NCI-H1417 (cell line): ENCODE measurements at regions not wholly inside any gene's neighbourhood (a gene's known extent, or its start where the extent isn't known, plus 50 kb on each side); places are given as distances from the start of the nearest gene placed in this dataset.
"Not testable (repeated sequence)": the region's sequence is repeated elsewhere in the genome, so short reads cannot be mapped to it uniquely, and the experiment has no call there.

Experiments used
- DNase-seq, 3 experiments: peaks; one replicate each; lab custom pipeline; 2025; lab: John Stamatoyannopoulos, UW

- no peak for DNase-seq
These were observed 543.2 kb upstream of the API5 start for GRCh38 chr11:42768576-42768975.

GRCh38 chr11:42770444-42771065 lies 541.2 kb upstream of the API5 start:
- peak in 2 of 3 experiments; percentile 37 to 45 for DNase-seq

- no peak for DNase-seq
These were observed 538.9 kb upstream of the API5 start for GRCh38 chr11:42772886-42773285.

GRCh38 chr11:42773729-42774128 lies 538.1 kb upstream of the API5 start:
- no peak for DNase-seq

- no peak for DNase-seq
These were observed 537.2 kb upstream of the API5 start for GRCh38 chr11:42774567-42774966.

- no peak for DNase-seq
These were observed 534.0 kb upstream of the API5 start for GRCh38 chr11:42777776-42778175.

- DNase-seq, result no peak
These were observed 533.6 kb upstream of the API5 start for GRCh38 chr11:42778193-42778592.

- DNase-seq, result no peak
These were observed 532.2 kb upstream of the API5 start for GRCh38 chr11:42779555-42779954.

- DNase-seq, result no peak
These were observed 524.8 kb upstream of the API5 start for GRCh38 chr11:42786981-42787380.

- DNase-seq, result not testable (repeated sequence)
These were observed 516.3 kb upstream of the API5 start for GRCh38 chr11:42795483-42795882.

GRCh38 chr11:42800041-42800440 lies 511.8 kb upstream of the API5 start:
- no peak for DNase-seq

- DNase-seq, result no peak
These were observed 509.4 kb upstream of the API5 start for GRCh38 chr11:42802201-42802899.

- peak in 1 of 3 experiments; percentile 6 for DNase-seq
These were observed 505.6 kb upstream of the API5 start for GRCh38 chr11:42806191-42806590.

- DNase-seq, result peak in 1 of 3 experiments; percentile 73
These were observed 499.4 kb upstream of the API5 start for GRCh38 chr11:42812361-42812760.

GRCh38 chr11:42812960-42813359 lies 498.8 kb upstream of the API5 start:
- no peak for DNase-seq

GRCh38 chr11:42816471-42816870 lies 495.3 kb upstream of the API5 start:
- no peak for DNase-seq

- no peak for DNase-seq
These were observed 492.7 kb upstream of the API5 start for GRCh38 chr11:42819126-42819525.

GRCh38 chr11:42822188-42822587 lies 489.6 kb upstream of the API5 start:
- DNase-seq, result not testable (repeated sequence)

- DNase-seq, result no peak
These were observed 488.2 kb upstream of the API5 start for GRCh38 chr11:42823546-42823945.

- no peak for DNase-seq
These were observed 487.7 kb upstream of the API5 start for GRCh38 chr11:42824067-42824466.

GRCh38 chr11:42825598-42825997 lies 486.2 kb upstream of the API5 start:
- DNase-seq, result no peak

- no peak for DNase-seq
These were observed 484.0 kb upstream of the API5 start for GRCh38 chr11:42827845-42828244.

GRCh38 chr11:42837994-42838393 lies 473.8 kb upstream of the API5 start:
- DNase-seq, result no peak
